DMS53 (cell line): ENCODE measurements at regions not wholly inside any gene's neighbourhood (a gene's known extent, or its start where the extent isn't known, plus 50 kb on each side); places are given as distances from the start of the nearest gene placed in this dataset.
A peak's percentile ranks its signal among the peaks of the same experiment; 100 is the strongest.

Experiments used
- DNase-seq: peaks from one replicate; lab custom pipeline; 2025; lab: John Stamatoyannopoulos, UW

GRCh38 chr18:60775978-60776377 lies 403.4 kb upstream of the MC4R start:
- DNase-seq = no peak

DNA sequence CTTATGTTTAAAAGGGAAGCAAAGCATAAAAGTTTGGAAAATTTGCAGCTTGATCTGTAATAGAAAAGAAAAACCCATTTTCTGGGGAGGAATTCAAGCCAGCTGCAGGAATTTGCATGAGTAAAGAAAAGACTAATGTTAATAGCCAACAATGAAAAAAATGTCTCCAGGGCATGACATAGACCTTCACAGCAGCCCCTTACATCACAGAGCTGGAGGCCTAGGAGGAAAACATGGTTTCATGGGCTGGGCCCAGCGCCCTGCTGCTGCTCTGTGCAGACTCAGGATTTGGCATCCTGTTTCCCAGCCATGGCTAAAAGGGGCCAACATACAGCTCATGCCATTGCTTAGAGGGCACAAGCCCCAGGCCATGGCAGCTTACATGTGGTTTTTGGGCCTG lies 411.6 kb upstream of the MC4R start:
- no peak for DNase-seq

GRCh38 chr18:60794802-60795201 lies 422.2 kb upstream of the MC4R start:
- DNase-seq = no peak

DNA sequence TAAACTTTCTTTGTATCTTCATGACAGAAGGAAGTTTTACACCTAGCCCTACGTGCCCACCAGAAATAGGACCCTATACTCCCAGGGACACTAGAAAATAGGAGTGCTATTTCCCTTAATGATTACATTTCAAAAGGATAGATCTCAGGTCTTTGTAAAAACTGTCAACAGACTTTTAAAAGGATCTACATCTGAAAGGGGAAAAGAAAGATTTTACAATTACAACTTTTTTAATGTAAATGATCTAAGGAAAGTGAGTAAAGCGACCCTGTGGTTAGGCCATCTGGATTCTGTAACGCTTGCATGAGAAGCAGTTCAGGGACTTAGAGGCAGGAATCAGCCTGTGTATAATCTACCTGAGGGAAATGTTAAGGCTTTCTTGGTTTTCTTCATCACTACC lies 431.8 kb upstream of the MC4R start:
- no peak for DNase-seq

- peak; percentile 17 for DNase-seq
These were observed 437.4 kb upstream of the MC4R start for GRCh38 chr18:60809937-60810336.

DNA sequence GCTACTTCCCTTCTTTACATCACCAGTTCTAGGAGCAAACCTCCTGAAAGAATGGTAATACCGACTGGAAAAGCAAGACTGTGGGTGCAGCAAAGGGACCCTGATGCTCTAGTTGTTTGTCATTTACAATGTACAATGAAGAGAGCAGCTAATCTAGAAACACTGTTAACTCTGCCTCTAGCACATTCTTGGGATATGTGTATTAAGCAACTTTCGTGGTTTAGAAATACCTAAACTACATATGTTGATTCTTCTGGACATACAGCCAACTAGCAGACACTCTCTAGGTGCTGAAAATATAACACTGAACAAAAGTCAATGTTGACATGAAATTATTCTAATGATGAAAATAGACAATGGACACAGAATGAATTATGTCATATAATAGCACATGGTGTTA lies 440.3 kb upstream of the MC4R start:
- no peak for DNase-seq

DNA sequence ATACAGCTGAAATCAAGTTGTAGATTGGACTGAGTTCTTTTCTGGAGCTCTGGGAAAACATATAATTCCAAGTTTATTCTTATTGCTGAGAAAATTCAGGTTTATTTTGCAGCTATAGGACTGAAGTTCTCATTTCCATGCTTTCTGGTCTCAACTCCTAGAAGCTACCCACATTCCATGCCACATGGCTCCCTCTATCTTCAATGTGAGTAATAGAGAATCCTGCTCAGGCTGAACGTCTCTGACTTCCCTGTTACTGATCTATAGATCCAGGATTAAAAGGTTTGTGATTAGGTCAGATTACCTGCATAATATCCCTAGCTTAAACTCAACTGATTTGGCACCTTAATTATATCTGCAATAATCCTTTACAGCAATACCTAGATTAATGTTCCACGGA lies 453.8 kb upstream of the MC4R start:
- peak; percentile 19 for DNase-seq

- DNase-seq = no peak
These were observed 459.4 kb upstream of the MC4R start for GRCh38 chr18:60831971-60832370.

GRCh38 chr18:60838677-60839076 lies 466.1 kb upstream of the MC4R start:
- no peak for DNase-seq

- DNase-seq = no peak
These were observed 473.8 kb upstream of the MC4R start for GRCh38 chr18:60846396-60846795.

GRCh38 chr18:60847517-60847916 lies 474.9 kb upstream of the MC4R start:
- no peak for DNase-seq

DNA sequence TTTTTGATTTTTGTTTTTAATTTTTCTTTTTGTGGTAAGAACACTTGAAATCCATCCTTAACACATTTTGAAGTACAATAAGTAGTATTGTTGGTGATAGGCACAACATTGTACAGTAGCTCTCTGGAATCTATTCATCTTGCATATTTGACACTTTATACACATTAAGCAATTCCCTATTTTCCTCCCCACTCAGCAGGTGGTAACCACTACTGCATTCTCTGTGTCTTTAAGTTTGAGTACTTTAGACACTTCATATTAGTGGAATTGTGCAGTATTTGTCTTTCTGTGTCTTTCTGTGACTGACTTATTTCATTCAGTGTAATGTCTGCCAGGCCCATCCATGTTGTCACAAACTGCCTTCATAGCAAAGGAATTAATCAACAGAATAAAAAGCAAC lies 471.7 kb upstream of the CDH20 start:
- no peak for DNase-seq

DNA sequence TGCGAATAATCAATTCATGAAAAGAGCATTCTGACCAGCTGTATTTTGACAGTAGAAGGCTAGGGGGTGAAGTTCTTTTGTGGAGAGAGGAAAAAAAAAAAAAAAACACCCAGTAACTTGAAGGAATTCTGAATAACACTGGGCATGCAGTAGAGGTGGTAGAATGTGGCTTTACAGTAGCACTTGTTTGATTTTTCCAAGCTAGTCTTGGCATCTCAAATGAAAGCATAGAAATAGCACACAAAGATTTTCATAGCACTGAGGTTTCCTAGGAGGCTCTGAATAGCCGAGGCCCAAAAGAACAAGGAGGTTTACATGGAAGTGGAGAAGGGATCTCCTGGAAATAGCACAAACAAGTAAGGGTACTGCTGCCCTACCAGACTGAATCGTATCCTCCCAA lies 470.2 kb upstream of the CDH20 start:
- no peak for DNase-seq

GRCh38 chr18:60865801-60866200 lies 467.4 kb upstream of the CDH20 start:
- DNase-seq = no peak

DNA sequence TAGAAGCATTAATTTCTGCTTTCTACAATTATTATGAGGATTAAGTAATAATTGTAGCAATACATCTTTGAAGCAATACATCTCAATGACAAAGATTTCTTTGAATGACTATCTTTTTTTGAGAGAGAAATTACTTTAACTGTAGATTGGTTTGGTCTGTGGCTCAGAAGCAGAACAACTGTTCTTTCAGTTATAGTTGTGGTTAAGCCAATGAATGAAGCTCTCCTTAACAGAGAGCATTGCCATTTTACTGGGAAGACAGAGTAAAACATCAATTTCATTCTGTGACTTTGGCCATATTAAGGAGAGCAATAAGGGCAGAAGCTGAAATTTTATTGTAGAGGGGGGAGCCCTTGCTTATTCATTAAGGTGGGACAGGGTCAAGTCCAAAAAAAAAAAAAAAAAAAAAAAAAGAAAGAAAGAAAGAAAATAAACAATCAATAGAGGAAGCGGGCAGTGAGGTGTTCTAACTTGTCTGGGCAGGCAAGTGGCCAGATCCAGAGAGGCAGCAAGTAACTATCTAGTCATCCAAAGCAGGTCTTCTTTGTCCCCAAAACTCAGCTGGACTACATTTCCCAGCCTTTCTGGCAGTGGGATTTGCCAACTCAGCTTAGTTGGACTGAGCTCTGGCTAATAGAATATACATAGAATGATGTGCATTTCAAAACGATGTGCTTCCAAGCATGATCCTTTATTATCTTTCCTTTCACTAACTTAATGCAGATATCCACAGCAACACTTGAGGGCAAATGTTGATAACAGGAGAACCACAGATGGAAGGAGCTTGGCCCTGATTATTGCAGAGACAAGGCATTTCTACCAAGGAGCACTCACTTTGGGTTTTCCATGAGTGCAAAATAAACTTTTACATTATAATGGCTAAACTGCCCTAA lies 462.7 kb upstream of the CDH20 start:
- DNase-seq = no peak

DNA sequence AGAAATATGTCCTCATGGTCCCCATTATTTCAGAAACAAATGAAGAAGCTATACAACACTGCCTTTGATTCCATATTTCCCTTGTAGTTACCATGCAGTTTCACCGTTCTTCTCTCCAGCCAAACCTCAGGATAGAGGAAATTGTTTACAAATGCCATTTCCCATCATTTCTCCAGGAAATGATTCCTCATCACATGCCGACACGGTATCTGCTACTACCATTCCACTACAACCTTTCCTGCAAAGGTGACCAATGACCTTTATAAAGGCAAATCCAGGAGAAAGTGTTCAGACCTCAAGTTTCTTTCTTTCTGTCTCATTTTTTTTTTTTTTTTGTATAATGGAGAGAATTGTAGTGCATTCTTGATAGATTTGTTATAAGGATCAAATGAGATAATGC lies 460.8 kb upstream of the CDH20 start:
- DNase-seq = no peak

DNA sequence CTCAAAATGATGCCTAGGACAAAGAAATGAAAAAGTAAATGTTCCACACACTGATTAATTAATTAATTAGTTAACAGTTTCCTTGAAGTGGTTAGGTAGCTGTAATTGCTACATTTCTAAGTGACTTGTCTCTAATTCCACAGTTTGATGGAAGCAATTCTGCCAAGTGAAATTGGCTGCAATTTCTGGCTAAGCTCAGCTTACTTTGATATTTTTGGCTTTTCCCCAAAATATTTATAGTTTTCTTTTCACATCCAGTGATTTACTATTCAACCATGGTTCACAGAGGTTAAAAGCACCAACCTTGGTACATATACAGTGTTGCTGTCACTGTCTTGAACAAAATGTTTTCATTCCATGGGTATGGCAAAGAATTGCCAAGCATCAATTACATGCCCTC lies 459.5 kb upstream of the CDH20 start:
- no peak for DNase-seq

GRCh38 chr18:60875957-60876507 lies 457.2 kb upstream of the CDH20 start:
- DNase-seq = no peak

DNA sequence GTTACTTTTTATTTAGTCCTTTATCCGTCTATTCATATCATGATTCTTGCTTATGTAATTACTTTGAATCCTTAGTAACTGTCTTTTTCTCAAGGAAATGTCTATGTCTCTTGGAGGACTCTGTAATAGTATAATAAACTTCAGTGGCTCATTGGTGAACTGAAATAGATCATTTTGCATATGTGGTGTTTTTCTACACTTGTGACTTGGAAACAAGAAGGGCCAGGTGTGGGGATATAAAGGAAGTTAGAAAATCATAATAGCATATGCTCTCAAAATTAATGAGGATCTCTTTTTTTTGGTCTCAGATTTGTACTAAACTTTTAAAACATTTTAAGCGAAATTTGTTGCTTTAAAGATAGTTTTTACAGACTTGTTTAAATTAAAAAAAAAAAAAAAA lies 453.0 kb upstream of the CDH20 start:
- no peak for DNase-seq

GRCh38 chr18:60883587-60883986 lies 449.6 kb upstream of the CDH20 start:
- DNase-seq = no peak

DNA sequence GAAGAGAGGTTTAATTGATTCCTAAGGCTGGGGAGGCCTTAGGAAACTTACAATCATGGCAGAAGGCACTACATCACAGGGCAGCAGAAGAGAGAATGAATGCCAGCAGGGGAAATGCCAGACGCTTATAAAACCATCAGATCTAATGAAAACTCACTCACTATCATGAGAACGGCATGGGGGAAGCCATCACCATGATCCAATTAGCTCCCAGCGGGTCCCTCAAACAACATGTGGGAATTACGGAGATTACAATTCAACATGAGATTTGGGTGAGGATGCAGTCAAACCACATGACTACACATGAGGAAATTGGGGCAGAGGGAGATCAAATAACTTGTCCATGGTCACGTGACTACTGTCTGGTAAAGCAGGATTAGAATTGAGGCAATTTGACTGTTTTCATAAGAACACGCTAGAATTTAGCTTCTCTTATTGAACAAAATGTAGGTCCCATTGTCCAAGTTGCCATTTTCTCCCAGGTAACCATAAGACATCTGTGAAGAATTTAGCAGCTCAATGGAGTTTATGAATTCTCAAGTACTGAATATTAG lies 445.1 kb upstream of the CDH20 start:
- DNase-seq = no peak

- no peak for DNase-seq
These were observed 443.8 kb upstream of the CDH20 start for GRCh38 chr18:60889442-60889841.

GRCh38 chr18:60891936-60892335 lies 441.3 kb upstream of the CDH20 start:
- DNase-seq = no peak

DNA sequence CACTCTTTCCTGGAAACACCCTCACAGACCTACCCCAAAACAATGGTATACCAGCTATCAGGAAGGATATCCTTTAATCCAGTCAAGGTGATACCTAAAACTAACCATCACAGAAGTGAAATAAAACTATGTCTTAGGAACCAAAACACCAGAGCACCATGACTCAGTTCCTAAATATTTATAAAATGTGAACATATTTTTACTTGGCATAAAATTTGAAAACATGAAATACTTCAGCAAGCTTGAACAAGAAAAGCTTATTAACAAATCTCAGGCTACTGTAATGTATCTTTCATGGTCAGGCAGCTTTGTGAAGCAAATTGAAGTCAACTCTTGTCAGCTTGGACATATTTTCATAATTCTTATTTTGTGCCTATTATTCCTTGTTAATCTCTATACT lies 440.8 kb upstream of the CDH20 start:
- DNase-seq = no peak
